ENCODE measurements at regions not wholly inside any gene's neighbourhood (a gene's known extent, or its start where the extent isn't known, plus 50 kb on each side); places are given as distances from the start of the nearest gene placed in this dataset.
"Not testable (repeated sequence)": the region's sequence is repeated elsewhere in the genome, so short reads cannot be mapped to it uniquely, and the experiment has no call there.

DNA sequence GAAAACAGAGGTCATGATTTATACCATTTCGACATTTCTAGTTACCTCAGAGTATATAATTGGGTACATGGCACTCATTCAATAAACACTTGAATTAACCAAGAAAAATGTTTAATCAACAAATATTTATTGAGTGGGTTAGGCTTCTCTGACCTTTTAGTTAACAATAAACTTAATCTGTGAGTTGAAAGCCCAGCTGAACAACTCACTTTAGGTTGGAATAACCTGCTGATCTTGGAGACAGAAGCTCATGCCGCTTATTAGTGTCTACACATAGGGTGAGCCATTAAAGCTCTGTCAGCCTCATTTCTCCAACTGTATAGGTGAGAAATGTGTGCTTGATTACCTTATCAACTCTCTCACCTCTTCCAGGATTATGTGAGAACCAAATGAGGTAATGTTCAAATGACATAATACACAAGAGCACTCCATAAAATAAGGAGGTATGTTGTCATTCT, 98.2 kb upstream of the DTNBP1 start:
- no peak for ATAC-seq

DNA sequence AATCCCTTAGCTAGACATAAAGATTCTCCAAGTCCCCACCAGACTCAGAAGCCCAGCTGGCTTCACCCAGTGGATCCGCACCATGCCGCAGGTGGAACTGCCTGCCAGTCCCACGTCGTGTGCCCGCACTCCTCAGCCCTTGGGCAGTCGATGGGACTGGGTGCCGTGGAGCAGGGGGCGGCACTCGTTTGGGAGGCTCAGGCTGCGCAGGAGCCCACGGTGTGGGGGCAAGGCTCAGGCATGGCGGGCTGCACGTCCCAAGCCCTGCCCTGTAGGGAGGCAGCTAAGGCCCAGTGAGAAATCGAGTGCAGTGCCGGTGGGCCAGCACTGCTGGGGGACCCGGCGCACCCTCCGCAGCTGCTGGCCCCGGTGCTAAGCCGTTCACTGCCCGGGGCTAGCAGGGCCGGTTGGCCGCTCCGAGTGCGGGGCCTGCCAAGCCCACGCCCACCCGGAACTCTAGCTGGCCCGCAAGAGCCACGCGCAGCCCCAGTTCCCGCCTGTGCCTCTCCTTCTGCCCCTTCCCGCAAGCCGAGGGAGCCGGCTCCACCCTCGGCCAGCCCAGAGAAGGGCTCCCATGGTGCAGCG, 95.9 kb upstream of the DTNBP1 start:
- ATAC-seq: no peak

- ATAC-seq: no peak
Observed at GRCh38 chr6:15755526-15755925, 92.7 kb upstream of the DTNBP1 start.

DNA sequence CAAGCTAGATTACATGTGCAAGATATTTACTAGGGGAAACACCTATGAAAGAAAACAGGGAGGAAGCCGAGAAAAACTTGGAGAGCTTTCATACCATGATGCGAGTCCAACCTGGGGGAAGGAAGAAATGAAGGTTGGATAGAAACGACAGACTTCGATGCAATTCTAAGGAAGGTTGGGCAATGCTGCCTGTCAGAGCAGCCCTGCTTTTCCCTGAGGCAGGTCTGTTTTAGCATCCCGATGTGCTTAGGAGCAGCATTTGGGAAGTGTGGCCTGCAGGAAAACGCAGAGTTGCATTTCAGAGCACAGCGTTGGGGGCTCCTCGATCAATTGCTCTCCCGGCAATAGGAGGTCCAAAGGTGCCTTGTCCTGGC, 91.9 kb upstream of the DTNBP1 start:
- no peak for ATAC-seq

GRCh38 chr6:15754035-15754705, 91.3 kb upstream of the DTNBP1 start:
- no peak for ATAC-seq

DNA sequence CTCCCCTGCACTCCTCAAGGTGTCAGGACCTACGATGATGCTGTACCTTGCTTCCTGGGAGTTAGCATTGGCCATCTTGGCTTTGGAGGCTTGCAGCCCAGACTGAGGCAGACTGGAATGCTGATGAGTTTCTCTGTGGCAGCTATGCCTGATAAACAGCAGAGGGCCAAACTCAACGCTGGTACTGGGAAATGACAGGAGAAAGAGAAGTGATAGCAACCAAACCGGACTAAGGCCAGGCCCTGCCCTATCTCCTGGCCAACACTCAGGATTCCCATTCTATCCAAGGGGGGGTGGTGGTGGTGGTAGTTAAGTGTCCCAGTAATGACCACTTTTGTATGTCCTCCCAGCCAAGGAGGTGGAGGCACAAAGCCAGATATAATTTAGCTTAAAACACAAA, 90.0 kb upstream of the DTNBP1 start:
- no peak for ATAC-seq

DNA sequence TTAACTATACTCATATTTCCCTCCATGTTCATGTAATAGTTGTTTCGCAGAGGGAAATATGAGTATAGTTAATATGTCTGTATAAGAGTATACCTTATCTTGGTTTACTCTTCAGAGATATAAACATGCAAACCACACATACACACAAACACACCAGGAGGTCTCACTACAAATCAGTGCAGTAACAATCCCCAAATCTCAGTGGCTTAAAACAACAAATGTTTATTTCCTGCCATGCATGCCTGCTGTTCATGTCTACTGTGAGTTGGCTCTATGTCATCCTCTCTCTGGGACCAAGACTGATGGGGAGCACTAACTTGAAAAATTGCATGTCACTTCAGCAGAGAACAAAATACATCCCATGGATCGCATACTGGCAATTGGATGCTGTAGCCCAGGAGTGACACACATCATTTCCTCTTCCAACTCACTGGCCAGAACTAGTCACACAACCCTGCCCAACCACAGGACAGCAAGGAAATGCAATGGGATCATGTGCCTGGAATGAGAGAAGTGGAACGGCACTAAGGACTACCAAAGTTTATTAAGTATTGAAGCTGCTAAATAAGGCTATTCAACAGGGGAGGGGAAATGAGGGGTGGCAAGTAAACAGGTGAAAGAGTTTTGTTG, 89.0 kb upstream of the DTNBP1 start:
- no peak for ATAC-seq

- no peak for ATAC-seq
Observed at GRCh38 chr6:15748341-15748740, 85.5 kb upstream of the DTNBP1 start.

GRCh38 chr6:15747354-15747883, 84.6 kb upstream of the DTNBP1 start:
- no peak for ATAC-seq

DNA sequence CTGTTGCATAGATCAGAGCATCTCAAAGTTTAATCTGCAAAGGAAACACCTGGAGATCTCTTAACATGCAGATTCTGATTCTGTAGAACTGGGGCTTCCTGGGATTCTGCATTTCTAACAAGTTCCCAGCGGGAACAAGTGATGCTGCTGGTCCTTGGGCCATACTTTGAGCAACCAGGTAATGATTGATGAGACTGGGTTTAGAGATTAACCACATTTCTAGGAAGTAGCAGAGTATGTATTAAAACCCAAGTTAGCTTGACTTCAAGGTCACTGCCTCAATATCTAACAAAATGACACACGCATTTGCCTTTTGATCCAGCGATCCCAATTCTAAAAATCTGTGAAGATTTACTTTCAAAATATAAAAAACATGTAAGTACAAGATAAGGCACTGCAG, 83.0 kb upstream of the DTNBP1 start:
- no peak for ATAC-seq

DNA sequence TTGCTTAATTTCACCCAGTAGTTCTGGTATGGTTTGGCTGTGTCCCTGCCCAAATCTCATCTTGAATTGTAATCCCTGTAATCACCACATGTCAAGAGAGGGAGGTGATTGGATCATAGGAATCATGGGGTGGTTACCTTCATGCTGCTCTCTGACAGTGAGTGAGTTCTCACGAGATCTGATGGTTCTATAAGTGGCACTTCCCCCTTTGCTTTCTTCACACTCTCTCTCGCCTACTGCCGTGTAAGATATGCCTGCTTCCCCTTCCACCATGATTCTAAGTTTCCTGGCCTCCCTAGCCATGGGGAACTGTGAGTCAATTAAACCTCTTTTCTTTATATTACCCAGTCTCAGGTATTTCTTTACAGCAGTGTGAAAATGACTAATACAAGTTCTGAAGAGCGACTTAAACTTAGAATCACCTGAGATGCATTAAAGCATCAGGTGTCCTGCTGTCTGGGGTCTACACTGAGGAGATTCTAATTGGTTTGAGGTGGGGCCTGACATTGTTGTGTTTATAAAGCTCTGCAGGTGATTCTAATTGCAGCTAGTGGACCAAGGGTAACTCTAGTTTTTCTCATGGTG, 82.1 kb upstream of the DTNBP1 start:
- peak; percentile 32 to 36 for ATAC-seq

- not testable (repeated sequence) for ATAC-seq
Observed at GRCh38 chr6:15742013-15742412, 79.2 kb upstream of the DTNBP1 start.

DNA sequence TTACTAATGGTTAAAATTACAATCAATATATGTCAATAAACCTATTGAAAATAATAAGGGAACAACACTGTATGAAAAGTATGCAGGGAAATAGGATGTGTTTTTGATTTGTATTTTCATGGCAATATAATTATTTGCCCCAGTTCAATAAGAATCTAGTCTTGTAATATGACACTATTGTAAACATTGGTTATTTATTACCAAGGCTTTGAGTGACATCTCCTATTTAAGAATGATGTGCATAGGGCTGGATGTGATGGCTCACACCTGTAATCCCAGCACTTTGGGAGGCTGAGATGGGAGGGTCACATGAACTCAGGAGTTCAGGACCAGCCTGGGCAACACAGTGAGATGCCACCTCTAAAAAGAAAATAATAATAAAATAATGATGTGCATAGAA, 78.6 kb upstream of the DTNBP1 start:
- ATAC-seq: no peak

- no peak for ATAC-seq
Observed at GRCh38 chr6:15739867-15740266, 77.0 kb upstream of the DTNBP1 start.

DNA sequence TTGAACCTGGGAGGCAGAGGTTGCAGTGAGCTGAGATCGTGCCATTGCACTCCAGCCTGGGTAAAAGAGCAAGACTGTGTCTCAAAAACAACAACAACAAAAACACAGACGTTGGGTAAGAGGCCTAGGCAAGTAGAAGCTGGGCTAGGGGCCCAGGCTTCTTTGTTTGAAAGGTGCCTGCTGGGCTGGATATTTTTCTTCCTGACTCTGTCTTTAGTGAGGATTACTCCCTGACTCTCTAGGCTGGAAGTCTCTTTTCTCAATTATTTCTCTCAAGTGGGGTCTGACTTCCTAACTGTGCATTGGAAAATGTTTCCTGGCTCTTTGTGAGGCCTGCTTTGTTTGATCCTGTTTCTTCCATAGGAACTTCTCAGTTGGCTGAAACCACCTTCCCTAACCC, 76.5 kb upstream of the DTNBP1 start:
- ATAC-seq: no peak

GRCh38 chr6:15738195-15738594, 75.4 kb upstream of the DTNBP1 start:
- ATAC-seq: not testable (repeated sequence)

DNA sequence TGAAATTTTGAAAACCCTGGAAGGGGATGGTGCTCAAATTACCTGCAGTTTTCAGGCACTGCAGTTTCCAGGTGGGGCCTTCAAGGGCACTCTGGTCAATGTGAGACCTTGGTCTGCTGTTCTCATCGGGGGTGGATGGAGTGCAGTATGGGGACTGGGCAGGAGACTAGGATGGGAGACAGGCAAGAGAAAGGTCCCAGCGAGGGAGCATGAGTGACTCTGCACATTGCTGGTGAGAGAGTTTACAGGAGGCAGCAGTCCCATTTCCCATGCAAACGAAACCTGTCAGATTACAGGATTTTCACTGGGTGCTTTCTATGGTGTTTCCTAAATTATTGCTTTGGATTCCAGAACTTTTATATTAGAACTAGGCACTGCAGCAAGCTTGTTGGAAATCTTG, 73.5 kb upstream of the DTNBP1 start:
- no peak for ATAC-seq

GRCh38 chr6:15735567-15736265, 72.9 kb upstream of the DTNBP1 start:
- peak; percentile 82 to 87 for ATAC-seq

DNA sequence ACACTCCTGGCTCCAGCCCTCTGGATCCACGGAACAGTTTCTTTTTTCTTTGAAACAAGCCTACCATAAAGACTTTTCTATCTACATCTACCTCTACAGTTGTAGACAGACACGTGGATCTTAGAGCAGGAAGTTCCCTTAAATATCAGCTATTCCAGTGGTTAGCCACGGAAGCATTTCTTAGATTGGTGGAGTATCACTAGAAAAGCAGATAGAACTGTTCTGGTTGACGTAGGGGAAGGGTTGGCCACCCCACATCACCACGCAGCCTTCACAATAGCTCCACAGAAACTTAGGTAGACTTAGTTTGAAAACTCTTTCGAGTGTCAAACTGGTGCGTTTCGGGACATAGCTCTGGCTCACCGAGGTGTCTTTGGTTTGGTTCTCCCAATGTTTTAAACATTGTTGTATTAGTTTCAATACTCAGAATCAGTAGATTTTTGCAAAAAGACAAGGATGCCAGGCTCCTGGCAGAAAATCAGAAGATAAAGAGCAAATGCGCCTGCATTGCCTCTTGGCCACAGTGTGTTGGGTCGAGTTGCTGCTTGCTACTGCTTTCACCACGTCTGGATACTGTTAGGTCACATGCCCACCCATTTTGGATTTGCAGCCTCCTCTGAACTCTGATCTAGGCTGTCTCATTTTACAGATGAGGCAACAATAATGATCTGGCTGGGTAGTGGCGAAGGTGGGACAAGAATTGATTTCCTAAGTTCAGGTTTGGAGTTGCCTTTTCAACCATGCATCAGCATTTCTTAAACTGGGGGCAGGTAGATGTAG, 71.5 kb upstream of the DTNBP1 start:
- no peak for ATAC-seq

DNA sequence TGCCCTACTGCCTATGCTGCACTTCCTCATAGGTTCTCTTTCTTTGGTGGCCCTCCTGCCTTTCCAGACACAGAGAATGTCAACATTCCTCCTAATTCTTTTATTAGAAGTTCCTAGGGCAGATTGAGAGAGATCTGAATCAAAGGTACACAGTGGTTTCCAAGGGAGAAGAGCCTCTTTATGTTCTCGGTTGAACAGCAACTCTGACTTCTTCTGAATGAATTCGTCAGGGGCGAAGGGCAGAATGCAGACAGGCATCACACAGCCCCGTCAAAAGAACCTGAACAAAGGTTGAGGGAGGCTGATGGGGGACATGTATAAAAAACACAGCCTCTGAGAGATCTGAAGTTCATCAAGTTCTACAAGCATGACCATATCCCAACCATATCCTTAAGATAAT, 68.1 kb upstream of the DTNBP1 start:
- no peak for ATAC-seq

GRCh38 chr6:15730442-15730841, 67.6 kb upstream of the DTNBP1 start:
- ATAC-seq: no peak

DNA sequence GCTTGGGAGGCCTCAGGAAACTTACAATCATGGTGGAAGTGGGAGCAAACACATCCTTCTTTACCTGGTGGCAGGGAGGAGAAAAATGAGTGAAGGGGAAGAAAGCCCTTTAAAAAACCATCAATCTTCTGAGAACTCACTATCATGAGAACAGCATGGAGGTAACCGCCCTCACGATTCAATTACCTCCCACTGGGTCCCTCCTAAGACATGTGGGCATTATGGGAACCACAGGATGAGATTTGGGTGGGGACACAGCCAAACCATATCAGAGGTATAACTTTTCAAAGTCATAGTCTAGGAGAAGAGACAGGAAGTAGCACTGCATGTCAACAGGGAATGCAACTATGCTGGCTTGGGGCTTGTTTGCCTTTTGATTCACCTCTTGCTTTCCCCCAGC, 59.9 kb upstream of the DTNBP1 start:
- no peak for ATAC-seq
